Aorta (tissue), 5 donors: ENCODE measurements at regions not wholly inside any gene's neighbourhood (a gene's known extent, or its start where the extent isn't known, plus 50 kb on each side); places are given as distances from the start of the nearest gene placed in this dataset.
"Not testable (repeated sequence)": the region's sequence is repeated elsewhere in the genome, so short reads cannot be mapped to it uniquely, and the experiment has no call there.

Source experiments
- ATAC-seq: fragments of 200-7000 bp; cut with Tn5 transposase; one replicate; pipeline ENCODE4 v1.9.1; 2022; ENCODE audit warnings: moderate library complexity; ENCODE audit not compliant: low FRiP score
- DNase-seq, 2 donors: peaks; one replicate each; pipeline ENCODE4 v3.0.0-alpha.2; 2020
- H3K27ac ChIP-seq, 2 donors: one replicate each; pipeline ENCODE4 v1.5.1; 2013; ENCODE audit warnings: low read length in 2 of 2, mild to moderate bottlenecking in 2 of 2, moderate library complexity in 2 of 2, control low read depth in 1 of 2, inconsistent platforms in 1 of 2, low read depth in 1 of 2
- H3K27me3 ChIP-seq, 2 donors: one replicate each; pipeline ENCODE4 v1.6.1; 2013; ENCODE audit warnings: control low read depth in 1 of 2, low read length in 1 of 2, mild to moderate bottlenecking in 1 of 2, moderate library complexity in 1 of 2; ENCODE audit not compliant: insufficient read depth in 2 of 2, control insufficient read depth in 1 of 2
- H3K36me3 ChIP-seq, 2 donors: one replicate each; pipeline ENCODE4 v1.6.1; 2013; ENCODE audit warnings: control low read depth in 1 of 2, low read length in 1 of 2, mild to moderate bottlenecking in 1 of 2; ENCODE audit not compliant: insufficient read depth in 2 of 2, control insufficient read depth in 1 of 2
- H3K4me1 ChIP-seq, 2 donors: one replicate each; pipeline ENCODE4 v1.6.1; 2013; ENCODE audit warnings: low read length in 2 of 2, control low read depth in 1 of 2, mild to moderate bottlenecking in 1 of 2, moderate library complexity in 1 of 2; ENCODE audit not compliant: insufficient read depth in 2 of 2, control insufficient read depth in 1 of 2
- H3K4me3 ChIP-seq, 2 donors: one replicate each; pipeline ENCODE4 v1.5.1; 2013; ENCODE audit warnings: low read length in 2 of 2, control low read depth in 1 of 2, mild to moderate bottlenecking in 1 of 2
- H3K9me3 ChIP-seq: one replicate; pipeline ENCODE4 v1.6.1; 2013; ENCODE audit warnings: mild to moderate bottlenecking, low read length; ENCODE audit not compliant: control insufficient read depth
- WGBS, 2 donors: extraction: QIAGEN DNeasy Blood & Tissue Kit; methylation state at CpG; one replicate each; pipeline ENCODE4 v1.1.7; 2013; 5-methylcytosine and 5-hydroxymethylcytosine counted together
- intact Hi-C, 2 donors: fragments of 100-400 bp; cut with DNase I; formaldehyde crosslinking; loops; one replicate each; pipeline versions ENCODE4 v1.14.2 to v1.15.0; 2022
- donor health status: healthy with polysubstance abuse.
- donor health status: Bipolar disorder and iron deficiency.
- donor health status: DM: no; HTN: no; CAD: no.
- donor health status: DM: no; HTN: no; CAD: no.
- donor health status: DM: yes; HTN: yes; CAD: no.

DNA sequence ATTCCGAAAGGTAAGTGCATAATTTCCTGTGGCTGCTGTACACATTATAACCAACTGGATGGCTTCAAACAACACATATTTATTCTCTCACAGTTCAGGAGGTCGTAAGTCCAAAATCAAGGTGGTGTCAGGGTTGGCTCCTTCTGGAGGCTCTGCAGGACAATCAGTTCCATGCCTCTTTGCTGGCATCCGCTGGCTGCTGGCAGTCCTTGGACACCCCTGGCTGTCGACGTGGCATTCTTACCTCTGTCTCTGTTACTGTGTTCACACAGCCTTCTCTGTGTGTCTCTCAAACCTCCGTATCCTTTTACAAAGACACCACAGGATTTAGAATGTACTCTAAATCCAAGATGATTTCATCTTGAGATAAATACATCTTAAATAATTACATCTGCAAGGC lies 398.8 kb upstream of the ATP10A start:
- H3K27ac ChIP-seq, result no peak overlapping the region
- DNase-seq (no peak), ATAC-seq (no peak)
- no peak overlapping the region for H3K4me3 ChIP-seq
- H3K27me3 ChIP-seq, result peaks cover 0 to 2% of the 10 kb centered on the region in 2 donors
- no peaks in the 10 kb centered on the region for H3K4me1 ChIP-seq
- intact Hi-C loops, result loop anchor here in 1 of 2 donors (5.0 kb wide), 2 partner anchors 225 to 755 kb away; no protein-coding TSS in a partner anchor
- no peaks in the 10 kb centered on the region for H3K36me3 ChIP-seq
- H3K9me3 ChIP-seq, result no peaks in the 10 kb centered on the region
- 71 to 80% methylated on average over 6 of the region's 6 CpGs for WGBS, 2 donors

DNA sequence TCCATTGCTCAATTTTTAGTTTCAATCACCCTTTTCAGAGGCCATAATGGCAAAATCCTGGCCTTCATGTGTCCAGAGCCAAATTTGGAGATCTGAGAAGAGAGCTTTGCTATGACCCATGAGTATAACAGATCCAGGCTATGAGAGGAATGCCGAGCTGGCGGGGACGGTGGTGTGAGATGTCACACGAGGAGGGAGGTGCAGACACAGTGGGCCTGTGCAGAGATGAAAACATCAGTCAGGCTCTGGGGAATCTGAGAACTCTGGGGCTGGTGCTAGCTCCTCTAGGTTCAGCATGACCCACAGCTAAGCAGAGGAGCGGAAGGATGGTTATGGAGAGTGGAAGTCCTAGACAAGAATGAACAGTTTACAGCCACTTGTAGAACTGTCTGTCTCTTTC lies 398.3 kb upstream of the ATP10A start:
- 34 to 44% methylated on average over 5 of the region's 5 CpGs for WGBS, 2 donors
- no peak for DNase-seq
- Histone ChIP-seq H3K4me3 (no peak overlapping the region), H3K9me3 (no peaks in the 10 kb centered on the region), H3K27ac (no peak overlapping the region), H3K36me3 (no peaks in the 10 kb centered on the region), H3K4me1 (no peaks in the 10 kb centered on the region), H3K27me3 (peaks cover 0 to 2% of the 10 kb centered on the region in 2 donors)
- no peak for ATAC-seq
- intact Hi-C loops, result loop anchor here in 1 of 2 donors (5.0 kb wide), 2 partner anchors 224 to 754 kb away; no protein-coding TSS in a partner anchor

GRCh38 chr15:26260517-26261133 lies 397.5 kb upstream of the ATP10A start:
- no peak for DNase-seq
- H3K27ac ChIP-seq, result no peak overlapping the region
- H3K9me3 ChIP-seq, result no peaks in the 10 kb centered on the region
- 49 to 50% methylated on average over 17 of the region's 17 CpGs for WGBS, 2 donors
- no peak overlapping the region for H3K4me3 ChIP-seq
- H3K36me3 ChIP-seq, result no peaks in the 10 kb centered on the region
- H3K4me1 ChIP-seq, result no peaks in the 10 kb centered on the region
- peak; percentile 70 for ATAC-seq
- intact Hi-C loops, result loop anchor here in 1 of 2 donors (5.0 kb wide), 2 partner anchors 223 to 753 kb away; no protein-coding TSS in a partner anchor
- H3K27me3 ChIP-seq, result peaks cover 0 to 2% of the 10 kb centered on the region in 2 donors

DNA sequence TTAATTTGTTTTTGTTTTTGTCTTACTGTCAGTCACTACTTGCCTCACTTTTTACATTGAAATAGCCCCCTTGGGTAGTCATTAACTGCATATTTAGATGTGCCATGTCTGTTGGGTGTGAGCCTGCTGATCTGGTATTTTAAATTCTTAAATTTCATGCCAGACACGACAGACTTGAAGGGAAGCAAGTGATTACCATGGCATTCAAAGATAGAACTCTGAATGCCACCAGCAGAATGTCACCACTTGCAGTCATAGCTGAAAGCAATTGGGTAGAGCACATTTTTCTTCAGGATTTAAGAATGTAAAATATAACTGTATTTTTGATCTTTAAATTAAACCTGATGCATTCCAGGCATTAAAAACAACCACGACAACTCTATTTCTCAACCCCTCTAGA lies 396.5 kb upstream of the ATP10A start:
- H3K9me3 ChIP-seq, result no peaks in the 10 kb centered on the region
- no peaks in the 10 kb centered on the region for H3K36me3 ChIP-seq
- ATAC-seq (no peak), DNase-seq (no peak)
- no peaks in the 10 kb centered on the region for H3K4me1 ChIP-seq
- peaks cover 0 to 1% of the 10 kb centered on the region in 2 donors for H3K27me3 ChIP-seq
- no peak overlapping the region for H3K4me3 ChIP-seq
- 50 to 53% methylated on average over 2 of the region's 2 CpGs for WGBS, 2 donors
- no peak overlapping the region for H3K27ac ChIP-seq
- intact Hi-C loops, result loop anchor here in 1 of 2 donors (10.0 kb wide), 1 partner anchor 215 kb away; no protein-coding TSS in a partner anchor

DNA sequence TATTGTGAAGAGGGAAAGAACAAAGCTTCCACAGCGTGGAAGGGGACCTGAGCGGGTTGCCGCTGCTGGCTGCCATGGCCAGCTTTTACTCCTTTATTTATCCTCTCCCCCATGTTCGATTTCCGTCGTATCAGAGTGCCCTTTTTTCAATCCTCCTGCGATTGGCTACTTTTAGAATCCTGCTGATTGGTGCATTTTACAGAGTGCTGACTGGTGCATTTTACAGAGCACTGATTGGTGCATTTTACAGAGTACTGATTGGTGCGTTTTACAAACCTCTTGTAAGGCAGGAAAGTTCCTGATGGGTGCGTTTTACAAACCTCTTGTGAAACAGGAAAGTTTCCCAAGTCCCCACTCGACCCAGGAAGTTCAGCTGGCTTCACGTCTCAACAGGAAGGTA lies 381.7 kb upstream of the ATP10A start:
- H3K4me1 ChIP-seq, H3K27me3 ChIP-seq, DNase-seq, H3K36me3 ChIP-seq, ATAC-seq, H3K4me3 ChIP-seq, H3K27ac ChIP-seq, H3K9me3 ChIP-seq, intact Hi-C loops: not testable (repeated sequence)
- WGBS, 2 donors, result 82 to 84% methylated on average over 11 of the region's 11 CpGs

DNA sequence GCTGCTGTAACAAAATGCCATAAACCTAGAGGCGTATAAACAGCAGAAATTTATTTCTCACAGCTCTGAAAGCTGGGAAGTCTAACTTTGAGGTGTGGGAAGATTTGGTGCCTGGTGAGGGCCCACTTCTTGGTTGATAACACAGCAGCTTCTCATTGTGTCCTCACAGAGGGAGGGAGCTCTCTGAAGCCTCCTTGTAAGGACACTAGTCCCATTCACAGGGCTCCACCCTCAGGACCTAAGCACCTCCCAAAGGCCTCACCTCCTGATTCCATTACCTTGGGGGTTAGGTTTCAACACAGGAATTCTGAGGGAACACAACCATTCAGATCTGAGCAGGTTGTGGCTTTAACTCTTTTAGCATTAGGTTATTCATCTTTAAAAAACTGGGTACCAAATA lies 380.3 kb upstream of the ATP10A start:
- WGBS, 2 donors, result 79 to 86% methylated on average over 1 of the region's 1 CpG
- no peak for ATAC-seq
- Histone ChIP-seq H3K4me3 (no peak overlapping the region), H3K36me3 (no peaks in the 10 kb centered on the region), H3K9me3 (no peaks in the 10 kb centered on the region), H3K27me3 (no peaks in the 10 kb centered on the region), H3K4me1 (no peaks in the 10 kb centered on the region), H3K27ac (no peak overlapping the region)
- no peak for DNase-seq
- intact Hi-C loops, result no loop called here

- Histone ChIP-seq H3K4me3 (no peak overlapping the region), H3K27ac (no peak overlapping the region), H3K36me3 (no peaks in the 10 kb centered on the region), H3K27me3 (no peaks in the 10 kb centered on the region), H3K4me1 (no peaks in the 10 kb centered on the region), H3K9me3 (no peaks in the 10 kb centered on the region)
- ATAC-seq (no peak), DNase-seq (no peak)
- 67 to 70% methylated on average over 9 of the region's 9 CpGs for WGBS, 2 donors
- intact Hi-C loops, result no loop called here
These were observed 379.5 kb upstream of the ATP10A start for GRCh38 chr15:26242565-26243071.

GRCh38 chr15:26235864-26236263 lies 372.7 kb upstream of the ATP10A start:
- no peaks in the 10 kb centered on the region for H3K9me3 ChIP-seq
- H3K27me3 ChIP-seq, result no peaks in the 10 kb centered on the region
- H3K36me3 ChIP-seq, result no peaks in the 10 kb centered on the region
- intact Hi-C loops, result no loop called here
- no peak overlapping the region for H3K4me3 ChIP-seq
- DNase-seq (no peak), ATAC-seq (no peak)
- WGBS, 2 donors, result 26 to 35% methylated on average over 3 of the region's 3 CpGs
- H3K4me1 ChIP-seq, result no peaks in the 10 kb centered on the region
- H3K27ac ChIP-seq, result no peak overlapping the region
